Stimulated activated CD8-positive, alpha-beta memory T cell treated with anti-CD3 and anti-CD28 coated beads, Interleukin-15, amount 100 ng/mL, for 1 hour (primary cell): ENCODE measurements at regions not wholly inside any gene's neighbourhood (a gene's known extent, or its start where the extent isn't known, plus 50 kb on each side); places are given as distances from the start of the nearest gene placed in this dataset.
A peak's percentile ranks its signal among the peaks of the same experiment; 100 is the strongest.

Experiments
- DNase-seq: peaks from one replicate; pipeline ENCODE4 v3.0.0-alpha.2; 2020; ENCODE audit warnings: low read depth

DNA sequence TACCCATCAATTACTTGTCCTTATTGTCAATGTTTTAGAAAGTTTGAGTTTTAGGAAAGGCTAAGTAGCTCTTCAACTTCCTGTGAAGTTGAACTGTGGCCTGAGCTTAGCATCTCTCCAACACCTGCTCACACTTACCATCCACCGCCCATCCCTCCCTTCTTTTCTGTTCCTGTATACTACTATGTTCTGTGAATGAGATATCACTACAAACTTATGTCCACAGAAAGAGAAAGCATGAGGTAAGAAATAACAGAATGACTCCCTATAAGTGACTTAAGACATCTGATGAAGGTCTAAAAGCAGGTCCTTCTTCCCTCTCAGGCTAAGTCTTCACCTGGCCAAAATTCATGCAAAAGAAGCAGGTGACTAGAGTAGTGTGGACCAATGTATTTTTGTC is 246.3 kb upstream of the PREP start:
- DNase-seq = no peak

DNA sequence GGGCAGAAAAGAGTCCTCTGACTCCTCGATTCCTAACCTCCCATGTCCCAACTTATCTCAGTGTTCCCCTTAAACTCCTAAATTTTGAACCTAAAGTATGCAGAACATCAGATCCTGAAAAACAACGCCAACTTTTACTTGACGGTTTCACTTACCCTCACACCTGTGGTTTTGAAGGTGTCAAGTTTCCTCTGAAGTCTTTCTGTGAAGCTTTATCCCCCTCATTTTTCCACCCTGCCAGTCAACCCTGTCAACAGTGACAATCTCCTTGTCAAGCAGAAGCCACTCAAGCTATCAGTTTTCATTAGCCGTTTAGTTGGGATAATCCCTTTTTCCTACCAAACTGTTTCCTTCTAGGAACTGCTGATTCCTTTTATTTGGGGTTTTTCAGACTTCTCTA is 245.4 kb upstream of the PREP start:
- DNase-seq = no peak

DNA sequence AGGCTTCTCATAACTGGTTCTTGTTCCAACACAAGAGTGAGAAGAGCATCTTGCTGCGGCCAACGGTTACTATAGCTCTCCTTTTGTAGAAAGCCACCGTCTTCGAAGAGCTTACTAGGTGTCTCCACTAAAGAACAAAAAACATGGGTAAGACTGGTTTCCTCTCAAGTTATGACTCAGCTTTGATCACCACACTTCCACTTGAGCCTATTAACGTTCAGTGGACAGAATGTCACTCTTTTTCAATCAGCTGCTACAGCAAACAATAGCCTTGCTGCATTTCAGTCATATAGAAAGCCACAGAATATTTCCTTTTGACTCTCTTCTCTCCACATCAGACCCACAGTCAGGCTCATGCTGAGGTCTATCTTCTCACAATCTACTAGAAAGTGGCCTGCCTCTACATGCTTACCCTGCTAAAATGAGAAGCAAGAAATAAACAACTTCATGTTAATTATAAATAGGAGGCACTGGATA is 243.5 kb upstream of the PREP start:
- DNase-seq = peak; percentile 7

DNA sequence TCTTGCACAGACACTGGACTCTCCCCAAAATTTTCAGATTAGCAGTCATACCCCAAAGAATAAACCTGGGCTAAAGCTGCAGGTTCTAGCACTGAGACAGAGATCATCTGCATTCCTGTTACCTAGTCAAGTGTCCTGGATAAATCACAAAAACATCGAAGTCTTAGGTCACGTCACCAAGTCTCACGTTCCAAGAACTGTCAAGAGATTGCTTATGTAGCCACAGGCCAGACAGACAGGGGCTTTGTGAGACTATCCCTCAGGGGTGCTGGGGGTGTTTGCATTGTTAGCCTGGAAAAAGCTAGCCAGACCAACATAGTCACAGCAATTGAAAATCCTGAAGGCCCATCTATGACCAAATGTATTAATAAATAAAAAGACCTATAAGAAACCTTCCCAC is 243.1 kb upstream of the PREP start:
- no peak for DNase-seq

GRCh38 chr6:105645156-105645555 is 242.3 kb upstream of the PREP start:
- DNase-seq = no peak

GRCh38 chr6:105644691-105645090 is 241.8 kb upstream of the PREP start:
- no peak for DNase-seq

- DNase-seq = no peak
Observed at GRCh38 chr6:105644073-105644489, 241.2 kb upstream of the PREP start.

- no peak for DNase-seq
Observed at GRCh38 chr6:105642708-105643107, 239.8 kb upstream of the PREP start.

DNA sequence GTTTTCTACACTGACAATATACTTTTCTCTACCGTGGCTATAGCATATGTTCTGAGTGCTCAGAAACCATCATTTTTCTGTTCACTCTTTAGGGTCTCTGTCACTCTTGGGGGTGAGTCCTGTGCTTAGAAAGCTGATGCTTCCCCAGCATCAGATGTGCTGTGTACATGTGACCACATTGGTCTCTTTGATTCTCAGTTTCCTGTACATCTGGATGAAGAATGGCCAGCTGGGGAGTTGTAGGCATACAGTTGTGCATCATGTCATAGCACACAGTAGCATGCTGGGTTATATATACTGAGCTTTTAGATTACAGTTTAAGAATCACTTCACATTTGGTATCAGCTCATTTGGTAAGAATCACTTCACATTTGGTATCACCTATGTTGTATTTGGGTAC is 238.6 kb upstream of the PREP start:
- no peak for DNase-seq

GRCh38 chr6:105639124-105639523 is 236.2 kb upstream of the PREP start:
- DNase-seq = no peak

GRCh38 chr6:105633814-105634213 is 230.9 kb upstream of the PREP start:
- no peak for DNase-seq

DNA sequence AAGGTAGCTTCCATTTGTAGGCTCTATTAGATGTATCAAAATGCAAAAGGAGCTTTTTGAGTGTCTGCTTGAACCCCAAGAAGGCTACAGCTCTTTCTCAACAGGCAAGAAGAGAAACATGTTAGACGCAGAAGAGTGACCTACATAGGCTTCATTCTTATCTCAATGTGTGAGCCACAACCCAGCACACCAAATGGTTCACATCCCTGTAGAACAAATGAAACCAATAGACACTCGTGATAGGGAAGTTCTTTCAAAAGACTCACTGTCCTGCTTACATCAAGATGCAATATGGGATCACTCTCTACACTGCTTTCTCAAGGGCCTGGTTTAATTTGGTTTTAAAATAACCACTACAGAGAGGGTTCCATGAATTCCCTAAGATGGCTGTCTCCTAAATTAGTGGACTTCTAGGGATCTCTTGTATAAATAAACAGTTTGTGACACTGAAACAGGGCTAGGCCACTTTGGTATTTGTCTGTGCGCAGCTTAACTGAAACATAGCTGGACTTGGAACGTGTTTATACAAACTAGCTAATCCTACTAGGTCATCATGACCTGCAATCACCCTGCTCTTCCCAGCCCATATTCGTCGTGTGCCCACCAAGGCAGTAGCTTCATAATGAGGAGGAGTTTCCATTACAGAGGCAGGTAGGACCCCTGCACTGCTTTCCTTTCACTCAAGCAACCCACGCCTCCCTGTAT is 225.4 kb upstream of the PREP start:
- no peak for DNase-seq

GRCh38 chr6:105626295-105627158 is 223.6 kb upstream of the PREP start:
- no peak for DNase-seq

- DNase-seq = no peak
Observed at GRCh38 chr6:105624021-105624420, 221.1 kb upstream of the PREP start.

GRCh38 chr6:105622226-105622625 is 219.3 kb upstream of the PREP start:
- no peak for DNase-seq

- no peak for DNase-seq
Observed at GRCh38 chr6:105621564-105622175, 218.8 kb upstream of the PREP start.

GRCh38 chr6:105620878-105621277 is 218.0 kb upstream of the PREP start:
- no peak for DNase-seq

GRCh38 chr6:105619971-105620741 is 217.3 kb upstream of the PREP start:
- no peak for DNase-seq

GRCh38 chr6:105618247-105618646 is 215.4 kb upstream of the PREP start:
- no peak for DNase-seq

- DNase-seq = no peak
Observed at GRCh38 chr6:105616521-105616920, 213.6 kb upstream of the PREP start.

DNA sequence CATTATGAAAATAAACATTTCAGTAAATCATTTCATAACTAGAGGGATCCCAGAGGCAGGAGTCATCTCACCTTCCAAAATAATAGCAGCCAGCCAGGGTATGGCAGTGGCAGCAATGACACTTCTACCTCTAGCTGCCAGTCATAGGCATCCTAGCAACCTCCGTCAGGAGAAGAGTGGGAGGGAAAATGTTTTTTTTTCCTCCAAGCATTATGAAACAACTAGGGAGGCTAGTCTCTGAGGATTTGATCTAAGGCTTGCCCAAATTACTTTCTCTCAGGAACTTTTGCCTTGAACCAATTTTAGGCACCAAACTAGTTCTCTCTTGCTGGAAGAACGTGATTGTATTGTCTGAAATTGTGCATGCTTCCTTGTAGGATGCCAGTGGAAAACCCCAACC is 208.7 kb upstream of the PREP start:
- no peak for DNase-seq

DNA sequence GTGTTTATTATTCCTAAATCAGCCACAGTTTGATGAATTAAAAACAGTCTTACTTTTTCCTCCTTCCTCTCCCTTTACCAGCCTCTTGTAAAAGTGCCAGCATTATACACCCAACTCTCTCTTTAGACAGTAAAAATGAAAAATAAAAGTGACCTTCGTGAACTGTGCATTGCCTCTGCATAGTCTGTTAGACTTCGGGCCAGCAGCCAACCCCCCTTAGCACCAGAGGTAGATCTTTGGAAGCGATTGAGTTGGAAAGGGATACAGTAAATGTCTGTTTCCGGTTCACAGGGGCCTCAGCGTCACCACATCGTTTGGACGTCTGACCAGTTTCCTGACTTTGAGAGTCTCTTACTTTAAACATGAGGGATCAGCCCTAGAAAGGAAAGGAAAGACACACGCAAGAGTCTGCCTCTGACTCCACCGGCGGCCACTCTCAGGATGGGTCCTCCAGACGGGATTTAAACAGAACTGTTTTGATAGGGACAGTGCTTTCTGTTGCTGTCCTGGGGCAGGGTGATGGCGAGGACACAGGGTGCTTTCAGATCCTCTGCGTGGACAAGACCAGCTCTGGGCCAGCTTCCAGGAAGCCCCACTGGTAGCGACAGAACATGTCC is 206.6 kb upstream of the PREP start:
- DNase-seq = no peak
